ENCODE measurements at regions not wholly inside any gene's neighbourhood (a gene's known extent, or its start where the extent isn't known, plus 50 kb on each side); places are given as distances from the start of the nearest gene placed in this dataset.

GRCh38 chr2:120939595-120940318 lies 204.1 kb downstream of the GLI2 start:
- Histone ChIP-seq H3K4me1 (ENCODE audit: control insufficient read depth, insufficient read depth, low read length, unreplicated experiment) (peaks cover 57% of the 10 kb centered on the region), H3K79me2 (ENCODE audit: control insufficient read depth, insufficient read depth, low read length, unreplicated experiment) (peaks cover 11% of the 10 kb centered on the region), H3K36me3 (ENCODE audit: insufficient read depth, low read length) (peaks cover 5% of the 10 kb centered on the region; the same call in 1 of the 2 replicates), H3K27me3 (ENCODE audit: insufficient read depth, low read length) (no peaks in the 10 kb centered on the region), H2AFZ (ENCODE audit: low read length, unreplicated experiment) (no peak overlapping the region), H3K27ac (ENCODE audit: low read depth, low read length) (peak overlapping the region; percentile 91), H3K4me3 (ENCODE audit: low read depth, low read length) (no peak overlapping the region)

- H3K4me3 ChIP-seq (ENCODE audit: low read depth, low read length) = no peak overlapping the region
- no peak overlapping the region for H2AFZ ChIP-seq (ENCODE audit: low read length, unreplicated experiment)
- H3K4me1 ChIP-seq (ENCODE audit: control insufficient read depth, insufficient read depth, low read length, unreplicated experiment) = peaks cover 52% of the 10 kb centered on the region
- H3K27me3 ChIP-seq (ENCODE audit: insufficient read depth, low read length) = no peaks in the 10 kb centered on the region
- peaks cover 5% of the 10 kb centered on the region; the same call in 1 of the 2 replicates for H3K36me3 ChIP-seq (ENCODE audit: insufficient read depth, low read length)
- peak overlapping the region; percentile 91 for H3K27ac ChIP-seq (ENCODE audit: low read depth, low read length)
- peaks cover 11% of the 10 kb centered on the region for H3K79me2 ChIP-seq (ENCODE audit: control insufficient read depth, insufficient read depth, low read length, unreplicated experiment)
Observed at GRCh38 chr2:120940319-120940696, 204.6 kb downstream of the GLI2 start.

- no peak overlapping the region for H3K4me3 ChIP-seq (ENCODE audit: low read depth, low read length)
- H3K36me3 ChIP-seq (ENCODE audit: insufficient read depth, low read length) = peaks cover 5% of the 10 kb centered on the region; the same call in 1 of the 2 replicates
- H3K27ac ChIP-seq (ENCODE audit: low read depth, low read length) = peak overlapping the region; percentile 91
- H3K79me2 ChIP-seq (ENCODE audit: control insufficient read depth, insufficient read depth, low read length, unreplicated experiment) = peaks cover 11% of the 10 kb centered on the region
- H2AFZ ChIP-seq (ENCODE audit: low read length, unreplicated experiment) = no peak overlapping the region
- no peaks in the 10 kb centered on the region for H3K27me3 ChIP-seq (ENCODE audit: insufficient read depth, low read length)
- peaks cover 47% of the 10 kb centered on the region for H3K4me1 ChIP-seq (ENCODE audit: control insufficient read depth, insufficient read depth, low read length, unreplicated experiment)
Observed at GRCh38 chr2:120940726-120941256, 205.1 kb downstream of the GLI2 start.

DNA sequence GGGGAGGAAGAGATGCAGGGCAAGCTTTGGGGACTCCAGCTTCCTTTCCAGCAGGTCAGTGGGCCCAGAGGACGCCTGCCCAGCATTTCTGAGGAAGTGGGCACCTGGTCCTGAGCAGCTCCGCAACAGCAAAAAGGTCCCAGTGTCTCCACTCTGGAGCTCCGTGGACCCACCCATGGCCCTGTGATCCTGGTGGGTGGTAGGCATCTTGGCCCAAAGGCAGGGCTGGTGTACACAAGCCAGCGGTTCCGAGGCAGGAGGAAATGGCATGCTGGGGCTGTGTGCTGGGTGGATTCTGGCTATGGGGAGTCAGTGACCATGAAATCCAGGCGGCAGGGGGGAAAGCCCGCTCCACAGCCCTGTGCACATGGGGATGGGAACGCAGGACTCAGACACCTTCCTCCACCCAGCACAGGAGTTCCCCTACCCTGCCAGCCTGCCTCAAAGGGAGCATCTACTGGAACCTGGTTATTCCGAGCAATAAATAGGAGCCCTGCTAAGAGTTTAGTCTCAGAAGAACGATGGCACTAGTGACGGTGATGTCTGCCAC lies 206.0 kb downstream of the GLI2 start:
- H3K4me1 ChIP-seq (ENCODE audit: control insufficient read depth, insufficient read depth, low read length, unreplicated experiment) = peaks cover 39% of the 10 kb centered on the region
- peaks cover 11% of the 10 kb centered on the region for H3K79me2 ChIP-seq (ENCODE audit: control insufficient read depth, insufficient read depth, low read length, unreplicated experiment)
- H3K27ac ChIP-seq (ENCODE audit: low read depth, low read length) = no peak overlapping the region
- no peak overlapping the region for H2AFZ ChIP-seq (ENCODE audit: low read length, unreplicated experiment)
- H3K27me3 ChIP-seq (ENCODE audit: insufficient read depth, low read length) = no peaks in the 10 kb centered on the region
- peaks cover 5% of the 10 kb centered on the region; the same call in 1 of the 2 replicates for H3K36me3 ChIP-seq (ENCODE audit: insufficient read depth, low read length)
- no peak overlapping the region for H3K4me3 ChIP-seq (ENCODE audit: low read depth, low read length)

DNA sequence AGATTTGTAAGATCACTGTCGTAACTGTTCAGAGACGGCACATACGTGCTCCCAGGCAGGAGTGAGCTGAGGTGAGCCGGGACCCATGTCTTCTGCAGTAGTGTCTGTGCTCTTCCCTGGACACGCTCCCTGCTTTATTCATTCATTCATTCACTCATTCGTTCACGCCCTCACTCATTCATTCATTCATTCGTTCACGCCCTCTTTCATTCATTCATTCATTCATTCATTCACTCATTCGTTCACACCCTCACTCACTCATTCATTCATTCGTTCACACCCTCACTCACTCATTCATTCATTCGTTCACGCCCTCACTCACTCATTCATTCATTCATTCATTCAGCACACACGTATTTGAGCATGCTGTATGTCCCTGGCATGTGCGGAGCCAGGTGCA lies 207.0 kb downstream of the GLI2 start:
- Histone ChIP-seq H3K79me2 (ENCODE audit: control insufficient read depth, insufficient read depth, low read length, unreplicated experiment) (peaks cover 11% of the 10 kb centered on the region), H3K4me3 (ENCODE audit: low read depth, low read length) (no peak overlapping the region), H2AFZ (ENCODE audit: low read length, unreplicated experiment) (no peak overlapping the region), H3K36me3 (ENCODE audit: insufficient read depth, low read length) (peaks cover 5% of the 10 kb centered on the region; the same call in 1 of the 2 replicates), H3K4me1 (ENCODE audit: control insufficient read depth, insufficient read depth, low read length, unreplicated experiment) (peaks cover 30% of the 10 kb centered on the region), H3K27ac (ENCODE audit: low read depth, low read length) (no peak overlapping the region), H3K27me3 (ENCODE audit: insufficient read depth, low read length) (no peaks in the 10 kb centered on the region)

DNA sequence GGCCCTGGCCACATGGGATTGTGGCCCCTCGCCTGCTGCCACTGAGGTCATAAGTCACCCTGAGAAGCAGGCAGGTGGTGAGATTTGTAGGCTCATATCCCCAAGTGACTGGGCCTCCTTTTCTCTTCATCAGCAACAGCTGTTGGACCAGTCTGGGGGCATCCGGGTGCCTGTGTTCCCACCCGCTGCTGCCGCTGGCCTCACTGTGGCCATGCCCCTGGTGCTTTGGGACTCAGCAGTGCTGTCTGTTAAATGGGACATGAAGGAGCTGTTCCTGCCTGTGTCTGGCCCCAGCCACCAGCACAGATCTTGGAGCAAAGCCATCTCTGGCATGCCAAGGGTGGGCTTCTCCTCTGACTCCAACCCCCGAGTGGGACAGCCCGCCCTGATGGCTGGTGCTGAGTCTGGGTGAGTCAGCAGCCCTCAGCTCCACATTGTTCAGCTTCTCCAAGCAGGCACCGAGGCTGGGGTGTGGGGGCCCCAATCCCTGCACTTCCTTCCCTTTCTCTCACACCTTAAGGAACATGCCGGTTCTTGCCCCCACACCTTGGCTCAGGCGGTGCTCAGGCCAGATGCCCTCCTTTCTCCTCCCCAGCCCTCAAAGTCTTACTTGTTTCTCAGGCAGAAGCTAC lies 207.9 kb downstream of the GLI2 start:
- H2AFZ ChIP-seq (ENCODE audit: low read length, unreplicated experiment) = no peak overlapping the region
- H3K4me3 ChIP-seq (ENCODE audit: low read depth, low read length) = no peak overlapping the region
- H3K36me3 ChIP-seq (ENCODE audit: insufficient read depth, low read length) = peaks cover 5% of the 10 kb centered on the region; the same call in 1 of the 2 replicates
- no peak overlapping the region for H3K27ac ChIP-seq (ENCODE audit: low read depth, low read length)
- H3K79me2 ChIP-seq (ENCODE audit: control insufficient read depth, insufficient read depth, low read length, unreplicated experiment) = peaks cover 11% of the 10 kb centered on the region
- no peaks in the 10 kb centered on the region for H3K27me3 ChIP-seq (ENCODE audit: insufficient read depth, low read length)
- H3K4me1 ChIP-seq (ENCODE audit: control insufficient read depth, insufficient read depth, low read length, unreplicated experiment) = peaks cover 21% of the 10 kb centered on the region

DNA sequence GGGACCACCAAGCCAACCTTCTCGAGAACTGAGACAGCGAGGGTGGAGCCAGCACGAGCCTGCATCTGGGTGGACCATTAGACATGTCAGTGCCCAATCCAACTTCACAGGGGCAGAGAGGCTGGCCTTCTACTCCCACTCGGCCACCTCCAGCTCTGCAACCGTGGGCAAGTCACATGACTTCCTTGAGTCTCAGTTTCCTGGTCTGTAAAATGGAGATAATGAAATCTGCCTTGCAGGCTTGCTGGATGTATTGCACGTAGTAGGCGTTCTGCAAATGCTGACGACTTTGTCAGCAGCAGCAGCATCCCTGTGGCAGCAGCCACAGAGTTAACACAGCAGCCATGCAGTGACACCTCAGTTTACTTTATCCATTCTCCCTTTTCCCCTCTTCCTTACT lies 208.9 kb downstream of the GLI2 start:
- H3K4me3 ChIP-seq (ENCODE audit: low read depth, low read length) = no peak overlapping the region
- H3K27me3 ChIP-seq (ENCODE audit: insufficient read depth, low read length) = no peaks in the 10 kb centered on the region
- H3K79me2 ChIP-seq (ENCODE audit: control insufficient read depth, insufficient read depth, low read length, unreplicated experiment) = peaks cover 11% of the 10 kb centered on the region
- H3K36me3 ChIP-seq (ENCODE audit: insufficient read depth, low read length) = peaks cover 5% of the 10 kb centered on the region; the same call in 1 of the 2 replicates
- H3K4me1 ChIP-seq (ENCODE audit: control insufficient read depth, insufficient read depth, low read length, unreplicated experiment) = peaks cover 10% of the 10 kb centered on the region
- H2AFZ ChIP-seq (ENCODE audit: low read length, unreplicated experiment) = no peak overlapping the region
- H3K27ac ChIP-seq (ENCODE audit: low read depth, low read length) = no peak overlapping the region

- no peaks in the 10 kb centered on the region for H3K27me3 ChIP-seq (ENCODE audit: insufficient read depth, low read length)
- H3K4me3 ChIP-seq (ENCODE audit: low read depth, low read length) = no peak overlapping the region
- H3K79me2 ChIP-seq (ENCODE audit: control insufficient read depth, insufficient read depth, low read length, unreplicated experiment) = peaks cover 14% of the 10 kb centered on the region
- H3K4me1 ChIP-seq (ENCODE audit: control insufficient read depth, insufficient read depth, low read length, unreplicated experiment) = peaks cover 5% of the 10 kb centered on the region
- H3K27ac ChIP-seq (ENCODE audit: low read depth, low read length) = no peak overlapping the region
- H2AFZ ChIP-seq (ENCODE audit: low read length, unreplicated experiment) = no peak overlapping the region
- H3K36me3 ChIP-seq (ENCODE audit: insufficient read depth, low read length) = peaks cover 5% of the 10 kb centered on the region; the same call in 1 of the 2 replicates
Observed at GRCh38 chr2:120945091-120945490, 209.4 kb downstream of the GLI2 start.

GRCh38 chr2:120945832-120946499 lies 210.3 kb downstream of the GLI2 start:
- Histone ChIP-seq H3K36me3 (ENCODE audit: insufficient read depth, low read length) (peaks cover 5% of the 10 kb centered on the region; the same call in 1 of the 2 replicates), H2AFZ (ENCODE audit: low read length, unreplicated experiment) (no peak overlapping the region), H3K27ac (ENCODE audit: low read depth, low read length) (no peak overlapping the region), H3K4me1 (ENCODE audit: control insufficient read depth, insufficient read depth, low read length, unreplicated experiment) (no peaks in the 10 kb centered on the region), H3K79me2 (ENCODE audit: control insufficient read depth, insufficient read depth, low read length, unreplicated experiment) (peaks cover 14% of the 10 kb centered on the region), H3K27me3 (ENCODE audit: insufficient read depth, low read length) (no peaks in the 10 kb centered on the region), H3K4me3 (ENCODE audit: low read depth, low read length) (no peak overlapping the region)

- Histone ChIP-seq H2AFZ (ENCODE audit: low read length, unreplicated experiment) (no peak overlapping the region), H3K4me3 (ENCODE audit: low read depth, low read length) (no peak overlapping the region), H3K27ac (ENCODE audit: low read depth, low read length) (no peak overlapping the region), H3K4me1 (ENCODE audit: control insufficient read depth, insufficient read depth, low read length, unreplicated experiment) (peaks cover 13% of the 10 kb centered on the region), H3K27me3 (ENCODE audit: insufficient read depth, low read length) (no peaks in the 10 kb centered on the region), H3K36me3 (ENCODE audit: insufficient read depth, low read length) (peaks cover 5% of the 10 kb centered on the region; the same call in 1 of the 2 replicates), H3K79me2 (ENCODE audit: control insufficient read depth, insufficient read depth, low read length, unreplicated experiment) (peaks cover 12% of the 10 kb centered on the region)
Observed at GRCh38 chr2:120947327-120947726, 211.7 kb downstream of the GLI2 start.

Data from ACC112 (cell line).